Keratinocyte (primary cell): ENCODE measurements at regions not wholly inside any gene's neighbourhood (a gene's known extent, or its start where the extent isn't known, plus 50 kb on each side); places are given as distances from the start of the nearest gene placed in this dataset.

Experiments used
- EZH2 ChIP-seq: IDR thresholded peaks from one replicate; pipeline ENCODE4 v1.6.1; 2012; ENCODE audit warnings: inconsistent platforms, mild to moderate bottlenecking, low read length, moderate library complexity
- TF ChIP-seq, protein P1 (sequence below), 3 experiments: IDR thresholded peaks in 1 of 3; conservative IDR thresholded peaks in 1 of 3; optimal IDR thresholded peaks in 1 of 3; 2 replicates in 2 of 3; 3 replicates in 1 of 3; pipeline versions ENCODE3 to v1.5.1; 2011; ENCODE audit warnings: low read length in 3 of 3, mild to moderate bottlenecking in 3 of 3, moderate library complexity in 2 of 3, control low read depth in 1 of 3, inconsistent platforms in 1 of 3; ENCODE audit not compliant: insufficient read depth in 2 of 3; ENCODE audit errors: extremely low read depth in 1 of 3

DNA sequence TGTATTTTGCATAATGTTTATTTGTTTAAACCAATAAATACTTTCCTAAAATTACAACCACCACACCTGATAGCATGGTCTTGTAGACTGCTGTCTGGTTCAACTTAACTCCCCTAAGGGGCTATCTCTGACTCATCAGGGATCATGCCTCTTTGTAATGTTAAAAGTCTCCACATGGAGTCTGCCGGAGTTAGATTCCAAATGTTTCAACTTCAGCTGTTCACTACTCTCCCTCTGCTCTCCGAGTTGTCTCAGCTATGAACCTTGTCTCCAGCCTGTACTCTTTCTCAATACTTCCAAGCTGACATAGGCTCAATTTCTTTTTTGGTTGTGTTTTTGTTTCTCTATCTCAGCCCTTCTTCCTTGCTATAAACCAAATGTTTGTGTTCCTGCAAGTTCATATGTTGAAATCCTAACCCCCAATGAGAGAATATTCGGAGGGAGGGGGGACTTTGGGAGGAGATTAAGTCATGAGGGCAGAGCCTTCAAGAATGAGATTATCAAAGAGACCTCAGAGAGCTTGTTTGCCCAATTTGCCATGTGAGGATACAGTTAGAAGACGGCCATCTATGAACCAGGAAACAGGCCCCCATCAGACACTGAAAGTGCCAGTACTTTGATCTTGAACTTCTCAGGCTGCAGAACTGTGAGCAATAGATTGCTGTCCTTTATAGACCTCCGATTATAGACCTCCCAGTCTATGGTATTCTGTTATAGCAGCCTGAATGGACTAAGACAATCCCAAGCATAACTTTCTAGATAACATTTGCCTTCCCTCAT, 858.2 kb downstream of the VRK1 start:
- TF ChIP-seq, protein P1, sequence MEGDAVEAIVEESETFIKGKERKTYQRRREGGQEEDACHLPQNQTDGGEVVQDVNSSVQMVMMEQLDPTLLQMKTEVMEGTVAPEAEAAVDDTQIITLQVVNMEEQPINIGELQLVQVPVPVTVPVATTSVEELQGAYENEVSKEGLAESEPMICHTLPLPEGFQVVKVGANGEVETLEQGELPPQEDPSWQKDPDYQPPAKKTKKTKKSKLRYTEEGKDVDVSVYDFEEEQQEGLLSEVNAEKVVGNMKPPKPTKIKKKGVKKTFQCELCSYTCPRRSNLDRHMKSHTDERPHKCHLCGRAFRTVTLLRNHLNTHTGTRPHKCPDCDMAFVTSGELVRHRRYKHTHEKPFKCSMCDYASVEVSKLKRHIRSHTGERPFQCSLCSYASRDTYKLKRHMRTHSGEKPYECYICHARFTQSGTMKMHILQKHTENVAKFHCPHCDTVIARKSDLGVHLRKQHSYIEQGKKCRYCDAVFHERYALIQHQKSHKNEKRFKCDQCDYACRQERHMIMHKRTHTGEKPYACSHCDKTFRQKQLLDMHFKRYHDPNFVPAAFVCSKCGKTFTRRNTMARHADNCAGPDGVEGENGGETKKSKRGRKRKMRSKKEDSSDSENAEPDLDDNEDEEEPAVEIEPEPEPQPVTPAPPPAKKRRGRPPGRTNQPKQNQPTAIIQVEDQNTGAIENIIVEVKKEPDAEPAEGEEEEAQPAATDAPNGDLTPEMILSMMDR (optimal IDR thresholded peaks at IDR 0.05 in 1 of 3, IDR thresholded peaks at IDR 0.05 in 1 of 3, conservative IDR thresholded peaks at IDR 0.05 in 1 of 3; ENCODE audit: extremely low read depth in 1 of 3, insufficient read depth in 2 of 3, low read length in 3 of 3): peak in 2 of 3 experiments; percentile 2 to 9
- no peak for TF ChIP-seq EZH2
